ENCODE measurements at regions not wholly inside any gene's neighbourhood (a gene's known extent, or its start where the extent isn't known, plus 50 kb on each side); places are given as distances from the start of the nearest gene placed in this dataset.

DNA sequence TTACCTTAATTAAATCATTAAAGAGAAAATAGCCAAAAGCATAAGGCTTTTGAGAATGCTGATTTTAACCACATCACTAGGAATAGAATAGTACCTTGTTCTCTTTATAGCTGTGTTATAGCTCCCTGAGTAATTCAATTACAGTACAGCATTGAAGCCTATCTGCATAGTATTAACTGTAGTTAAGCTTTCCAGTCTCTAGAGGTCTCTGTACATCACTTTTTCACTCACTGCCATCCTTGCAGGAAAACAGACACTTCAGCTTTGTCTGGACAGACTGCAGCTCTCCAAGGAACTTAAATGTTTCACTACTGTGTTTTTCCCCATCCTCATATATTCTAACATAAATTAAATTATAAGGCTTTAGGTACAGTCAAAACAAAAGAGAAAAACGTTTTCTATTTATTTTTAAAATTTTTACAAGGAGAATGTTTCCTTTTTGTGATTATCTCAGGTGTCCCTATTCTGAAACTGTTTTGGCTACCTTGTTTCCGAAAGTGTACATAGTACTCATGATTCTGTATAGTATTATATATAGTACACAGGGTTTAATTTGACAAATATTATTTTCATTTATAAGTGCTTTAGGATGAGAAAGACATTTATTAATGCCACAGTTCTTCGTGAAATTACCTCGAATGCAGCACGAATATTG is 407.9 kb downstream of the PCDH18 start:
- TF ChIP-seq, protein P1, sequence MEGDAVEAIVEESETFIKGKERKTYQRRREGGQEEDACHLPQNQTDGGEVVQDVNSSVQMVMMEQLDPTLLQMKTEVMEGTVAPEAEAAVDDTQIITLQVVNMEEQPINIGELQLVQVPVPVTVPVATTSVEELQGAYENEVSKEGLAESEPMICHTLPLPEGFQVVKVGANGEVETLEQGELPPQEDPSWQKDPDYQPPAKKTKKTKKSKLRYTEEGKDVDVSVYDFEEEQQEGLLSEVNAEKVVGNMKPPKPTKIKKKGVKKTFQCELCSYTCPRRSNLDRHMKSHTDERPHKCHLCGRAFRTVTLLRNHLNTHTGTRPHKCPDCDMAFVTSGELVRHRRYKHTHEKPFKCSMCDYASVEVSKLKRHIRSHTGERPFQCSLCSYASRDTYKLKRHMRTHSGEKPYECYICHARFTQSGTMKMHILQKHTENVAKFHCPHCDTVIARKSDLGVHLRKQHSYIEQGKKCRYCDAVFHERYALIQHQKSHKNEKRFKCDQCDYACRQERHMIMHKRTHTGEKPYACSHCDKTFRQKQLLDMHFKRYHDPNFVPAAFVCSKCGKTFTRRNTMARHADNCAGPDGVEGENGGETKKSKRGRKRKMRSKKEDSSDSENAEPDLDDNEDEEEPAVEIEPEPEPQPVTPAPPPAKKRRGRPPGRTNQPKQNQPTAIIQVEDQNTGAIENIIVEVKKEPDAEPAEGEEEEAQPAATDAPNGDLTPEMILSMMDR (IDR thresholded peaks at IDR 0.05): peak; percentile 31 to 66 (median 55)
- no peak for TF ChIP-seq POLR2A (IDR thresholded peaks at IDR 0.05)
